GM19238 (cell line): ENCODE measurements at regions not wholly inside any gene's neighbourhood (a gene's known extent, or its start where the extent isn't known, plus 50 kb on each side); places are given as distances from the start of the nearest gene placed in this dataset.
A peak's percentile ranks its signal among the peaks of the same experiment; 100 is the strongest.
"Not testable (repeated sequence)": the region's sequence is repeated elsewhere in the genome, so short reads cannot be mapped to it uniquely, and the experiment has no call there.

Experiments used
- DNase-seq: peaks from one replicate; pipeline ENCODE4 v3.0.0; 2011; ENCODE audit warnings: low spot score; ENCODE audit not compliant: insufficient read length

GRCh38 chr6:40159865-40160264 lies 225.6 kb upstream of the MOCS1 start:
- DNase-seq: no peak

- DNase-seq: no peak
These were observed 218.6 kb upstream of the MOCS1 start for GRCh38 chr6:40152701-40153436.

GRCh38 chr6:40152196-40152595 lies 217.9 kb upstream of the MOCS1 start:
- no peak for DNase-seq

- DNase-seq: peak; percentile 54
These were observed 214.8 kb upstream of the MOCS1 start for GRCh38 chr6:40148882-40149573.

- DNase-seq: no peak
These were observed 212.6 kb upstream of the MOCS1 start for GRCh38 chr6:40146902-40147301.

GRCh38 chr6:40139447-40139846 lies 205.2 kb upstream of the MOCS1 start:
- DNase-seq: no peak

- DNase-seq: peak; percentile 44
These were observed 204.0 kb upstream of the MOCS1 start for GRCh38 chr6:40138273-40138720.

GRCh38 chr6:40135491-40136072 lies 201.3 kb upstream of the MOCS1 start:
- DNase-seq: no peak

- not testable (repeated sequence) for DNase-seq
These were observed 199.7 kb upstream of the MOCS1 start for GRCh38 chr6:40133981-40134380.

GRCh38 chr6:40131675-40132074 lies 197.4 kb upstream of the MOCS1 start:
- DNase-seq: no peak

- no peak for DNase-seq
These were observed 193.9 kb upstream of the MOCS1 start for GRCh38 chr6:40128127-40128526.

- DNase-seq: no peak
These were observed 191.6 kb upstream of the MOCS1 start for GRCh38 chr6:40125680-40126394.

GRCh38 chr6:40124924-40125323 lies 190.7 kb upstream of the MOCS1 start:
- DNase-seq: no peak

GRCh38 chr6:40116832-40117231 lies 182.6 kb upstream of the MOCS1 start:
- no peak for DNase-seq

GRCh38 chr6:40112350-40112749 lies 178.1 kb upstream of the MOCS1 start:
- DNase-seq: no peak

- no peak for DNase-seq
These were observed 174.5 kb upstream of the MOCS1 start for GRCh38 chr6:40108736-40109135.

GRCh38 chr6:40106840-40107239 lies 172.6 kb upstream of the MOCS1 start:
- DNase-seq: no peak

- DNase-seq: no peak
These were observed 164.5 kb upstream of the MOCS1 start for GRCh38 chr6:40098774-40099173.

GRCh38 chr6:40097590-40097989 lies 163.3 kb upstream of the MOCS1 start:
- DNase-seq: no peak

GRCh38 chr6:40083141-40083920 lies 149.1 kb upstream of the MOCS1 start:
- no peak for DNase-seq
